ENCODE measurements at regions not wholly inside any gene's neighbourhood (a gene's known extent, or its start where the extent isn't known, plus 50 kb on each side); places are given as distances from the start of the nearest gene placed in this dataset.

GRCh38 chr1:98813738-98814309 is 152.3 kb downstream of the SNX7 start:
- DNase-seq: peak; percentile 73

GRCh38 chr1:98817821-98818220 is 156.3 kb downstream of the SNX7 start:
- no peak for DNase-seq

GRCh38 chr1:98821379-98821778 is 159.9 kb downstream of the SNX7 start:
- no peak for DNase-seq

GRCh38 chr1:98824736-98825135 is 163.2 kb downstream of the SNX7 start:
- DNase-seq: no peak

GRCh38 chr1:98827041-98827440 is 165.5 kb downstream of the SNX7 start:
- DNase-seq: no peak

- DNase-seq: no peak
Measured at GRCh38 chr1:98839840-98840239, 164.8 kb downstream of the PLPPR5 start.

All from skin of body (tissue), 1 donor.